GM18505 (cell line): ENCODE measurements at regions not wholly inside any gene's neighbourhood (a gene's known extent, or its start where the extent isn't known, plus 50 kb on each side); places are given as distances from the start of the nearest gene placed in this dataset.

Experiments
- ATAC-seq: cut with Tn5 transposase; IDR thresholded peaks from one replicate; pipeline ENCODE4 v1.9.1; 2021; ENCODE audit not compliant: unreplicated experiment
- POLR2A ChIP-seq: IDR thresholded peaks from 4 replicates; pipeline ENCODE4 v1.6.1; 2011; ENCODE audit warnings: borderline replicate concordance; ENCODE audit not compliant: insufficient read depth, insufficient read length; ENCODE audit errors: extremely low read depth

DNA sequence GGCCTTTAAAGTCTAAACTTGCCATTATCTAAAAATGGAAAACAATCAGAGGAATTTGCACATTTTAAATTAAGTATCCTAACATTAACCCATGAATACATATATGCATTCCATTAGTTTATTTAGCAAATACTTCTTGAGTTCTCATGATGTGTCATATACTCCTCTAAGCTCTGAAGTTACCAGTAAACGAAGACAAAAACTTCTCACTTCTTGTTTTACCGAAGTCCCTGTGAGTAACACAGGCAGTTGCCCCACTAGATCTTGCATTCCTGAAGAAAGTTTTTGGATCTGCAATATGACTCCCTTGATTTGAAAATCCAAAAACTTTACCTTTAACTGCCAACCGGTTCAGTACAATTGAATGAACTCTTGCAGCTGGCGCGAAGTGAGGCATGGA is 439.0 kb upstream of the MPDZ start:
- no peak for ATAC-seq
- no peak for TF ChIP-seq POLR2A

DNA sequence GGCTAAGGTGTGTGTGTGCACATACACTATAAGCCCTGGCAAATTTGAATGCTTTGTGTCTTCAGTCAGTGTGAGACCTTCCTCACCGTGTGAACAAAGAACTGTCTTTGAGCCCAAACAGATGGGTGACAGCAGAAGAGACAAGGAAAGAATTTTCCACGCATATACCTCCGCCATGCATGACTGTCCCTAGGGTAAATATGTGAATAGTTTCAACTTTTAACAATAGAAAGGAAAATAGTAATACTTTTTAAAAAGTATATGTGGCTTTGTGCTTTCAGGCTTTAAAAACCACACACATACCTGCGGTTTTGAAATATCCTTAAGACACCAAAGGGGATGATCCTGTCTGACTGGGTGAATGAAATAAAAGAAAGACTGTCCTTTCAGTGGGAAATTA is 438.6 kb upstream of the MPDZ start:
- no peak for ATAC-seq
- no peak for TF ChIP-seq POLR2A

DNA sequence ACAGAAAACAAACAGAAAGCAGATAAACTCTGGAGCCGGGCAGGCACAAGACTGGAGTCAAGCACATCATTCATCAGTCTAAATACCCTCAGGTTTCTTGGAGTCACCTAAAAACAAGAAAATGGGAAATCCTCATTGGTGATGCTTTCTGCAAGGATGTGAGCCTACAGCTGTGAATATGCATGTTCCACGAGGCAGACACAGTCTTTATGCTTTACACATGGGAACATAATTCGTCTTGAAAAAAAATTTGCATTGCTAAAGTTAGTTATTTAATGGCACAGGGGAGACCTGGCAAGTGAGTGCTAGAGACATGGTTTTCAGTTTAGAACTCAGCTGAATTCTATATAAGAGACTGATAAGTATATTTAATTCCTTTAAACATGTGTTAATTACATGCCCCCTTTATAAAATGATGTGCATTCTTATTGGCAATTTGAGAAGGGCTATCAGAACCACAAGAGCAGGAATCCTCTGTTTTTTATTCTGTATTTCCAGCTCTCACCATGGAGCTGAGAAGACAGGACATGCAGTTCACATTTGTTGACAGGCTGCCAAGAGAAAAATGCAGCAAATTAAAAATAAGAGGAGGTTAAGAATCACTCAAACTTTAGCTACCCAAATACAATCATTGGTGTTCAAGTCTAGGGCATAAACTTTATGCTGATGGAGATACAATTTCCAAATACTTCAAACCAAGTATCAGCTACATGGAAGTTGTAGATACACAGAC is 438.0 kb upstream of the MPDZ start:
- TF ChIP-seq POLR2A, result no peak
- ATAC-seq, result no peak

DNA sequence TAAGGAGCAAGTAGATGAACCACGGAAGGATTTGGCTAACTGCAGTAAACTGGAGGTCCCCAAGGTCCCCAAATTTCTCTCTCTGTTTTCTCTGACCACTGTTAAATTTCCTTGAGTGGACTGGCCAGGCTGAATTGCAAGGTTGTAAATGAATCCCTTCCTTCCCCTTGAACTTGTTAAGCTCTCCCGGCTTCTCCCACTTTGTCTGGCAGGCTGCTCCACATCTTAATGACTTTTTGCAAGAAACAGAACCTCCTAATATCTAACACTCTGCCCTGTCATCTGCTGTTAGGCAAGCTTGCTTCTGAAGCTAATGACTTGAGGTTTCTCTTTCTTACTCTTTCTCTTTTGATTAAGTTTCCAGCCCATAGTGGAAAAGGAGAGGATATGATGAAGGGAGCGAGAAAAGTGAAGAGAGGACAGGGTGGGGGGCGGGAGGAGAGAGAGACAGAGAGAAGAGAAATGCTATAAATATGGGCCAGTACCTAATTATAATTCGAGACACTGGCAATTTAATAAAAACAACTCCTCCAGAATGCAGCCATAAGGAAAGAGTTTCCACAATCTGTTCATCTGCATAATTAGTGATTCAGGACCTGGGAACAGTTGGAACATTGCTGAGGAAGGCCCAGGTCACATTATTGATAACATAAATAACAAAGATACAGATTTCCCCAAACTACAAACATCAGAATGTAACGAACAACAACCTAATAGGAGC is 437.3 kb upstream of the MPDZ start:
- no peak for ATAC-seq
- no peak for TF ChIP-seq POLR2A

DNA sequence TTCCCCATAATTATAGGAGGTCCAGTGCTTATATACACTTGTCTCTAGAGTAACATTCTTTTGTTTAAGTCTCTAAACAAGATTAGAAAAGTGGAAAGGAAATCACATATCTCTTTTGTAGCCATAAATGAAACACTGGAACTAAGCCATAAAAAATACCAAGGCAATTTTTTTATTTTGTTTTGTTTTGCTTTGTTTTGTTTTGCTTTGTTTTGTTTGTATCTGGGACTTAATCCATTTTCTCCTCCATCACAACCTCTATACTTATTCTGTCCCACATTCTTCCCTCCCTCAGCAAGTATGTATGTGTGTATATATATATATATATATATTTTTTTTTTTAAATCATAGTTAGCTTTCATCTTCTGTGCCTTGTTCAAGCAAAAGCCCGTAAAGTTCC is 436.6 kb upstream of the MPDZ start:
- no peak for ATAC-seq

DNA sequence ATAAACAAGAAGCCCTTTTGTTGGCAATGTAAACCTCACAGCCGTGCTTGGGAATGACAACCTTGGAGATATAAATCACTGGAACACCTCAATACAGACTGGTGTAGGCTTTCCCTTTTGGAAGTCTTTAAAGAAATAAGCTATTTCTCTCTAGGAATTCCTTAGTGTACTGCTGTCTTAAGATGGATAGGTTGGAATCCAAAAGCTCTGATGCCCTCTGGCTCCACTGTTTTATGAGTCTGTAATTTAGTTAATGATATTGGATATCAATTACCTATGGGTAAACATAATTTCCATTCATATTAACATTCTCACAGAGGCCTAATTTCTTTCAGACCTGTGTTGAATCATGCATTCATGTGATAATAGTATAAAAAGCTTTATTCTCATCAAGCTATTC is 435.9 kb upstream of the MPDZ start:
- ATAC-seq, result no peak
- TF ChIP-seq POLR2A, result no peak

More for the DNA sequence above, 436.6 kb upstream of the MPDZ start:
- no peak for TF ChIP-seq POLR2A

DNA sequence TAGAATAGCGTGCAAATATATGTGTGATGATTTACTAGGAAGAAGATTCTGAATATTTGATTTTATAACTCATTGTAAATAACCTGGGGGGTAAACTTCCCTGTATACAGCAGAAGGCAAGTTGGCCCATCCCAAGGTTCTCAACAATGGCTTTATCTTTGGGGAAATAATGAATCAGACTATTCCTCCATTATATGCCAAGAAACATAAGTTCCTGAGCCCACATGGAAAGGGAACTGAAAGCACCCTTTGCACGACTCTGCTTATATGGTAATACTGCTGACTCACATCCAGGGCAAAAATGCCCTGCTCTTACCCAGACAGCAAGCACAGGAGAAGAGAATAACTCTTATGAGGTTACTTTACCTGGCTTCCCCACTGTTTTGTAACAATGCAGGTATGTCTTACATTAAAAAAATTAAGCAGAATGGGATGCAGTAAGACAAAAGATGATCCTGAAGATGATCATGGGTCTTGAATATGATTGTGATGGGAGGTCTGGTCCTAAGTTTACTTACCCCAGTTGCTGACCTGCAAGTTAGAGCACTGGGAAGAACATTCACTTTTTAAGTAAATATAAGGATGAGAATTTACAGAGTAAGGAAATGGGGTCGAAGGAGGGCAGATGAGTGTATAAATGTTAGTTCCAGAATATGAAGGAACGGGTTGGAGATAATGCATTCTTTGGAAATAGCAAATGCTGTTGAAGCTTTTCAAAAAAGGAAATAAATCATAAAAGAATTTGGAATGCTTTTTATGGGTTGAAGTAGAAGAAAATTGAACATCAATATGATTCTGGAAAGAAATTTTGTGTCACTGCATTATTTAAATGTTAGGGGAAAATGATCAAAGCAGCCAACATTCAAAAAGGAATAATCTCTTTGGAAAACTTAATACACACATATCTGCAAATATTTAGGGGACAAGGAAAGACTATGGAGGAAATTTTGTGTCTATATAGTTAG is 428.4 kb upstream of the MPDZ start:
- TF ChIP-seq POLR2A, result no peak
- no peak for ATAC-seq

DNA sequence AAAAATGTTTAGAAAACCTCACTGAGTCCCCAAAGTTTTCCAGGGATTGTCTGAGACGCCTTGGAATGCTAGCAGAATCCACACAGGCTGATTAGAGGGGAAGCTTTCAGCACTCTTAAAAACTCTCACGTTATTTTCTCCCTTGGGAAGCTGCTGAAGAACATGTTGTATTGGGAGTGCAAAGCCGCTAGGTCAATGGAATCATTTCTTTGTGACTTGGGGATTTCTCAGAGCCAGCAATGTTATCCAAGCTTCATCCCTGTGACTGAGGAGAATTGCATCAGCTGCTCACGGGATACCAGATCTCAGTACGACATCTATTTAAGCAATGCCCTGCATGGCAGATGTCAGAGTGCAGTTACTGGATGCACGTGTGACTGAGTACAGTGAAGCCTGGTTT is 426.4 kb upstream of the MPDZ start:
- no peak for TF ChIP-seq POLR2A
- ATAC-seq, result no peak

DNA sequence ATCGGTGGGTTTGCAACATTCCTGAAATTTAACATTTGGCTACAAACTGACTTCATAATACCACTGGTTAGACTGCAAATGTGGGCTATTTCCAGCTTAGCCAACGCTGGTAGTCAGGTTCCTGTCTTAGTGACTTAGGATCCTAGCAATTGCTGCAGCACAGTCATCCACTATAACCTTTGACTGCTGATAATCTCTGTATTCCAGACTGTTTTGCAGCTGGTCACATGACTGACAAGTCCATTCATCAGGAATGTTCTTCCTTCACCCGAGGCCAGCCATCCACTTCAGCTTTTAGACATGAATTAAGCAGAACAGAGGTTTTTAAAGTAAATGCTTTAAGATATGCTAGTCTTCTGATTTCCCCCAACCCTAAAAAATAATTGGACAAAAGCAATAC is 425.9 kb upstream of the MPDZ start:
- no peak for ATAC-seq
- no peak for TF ChIP-seq POLR2A

DNA sequence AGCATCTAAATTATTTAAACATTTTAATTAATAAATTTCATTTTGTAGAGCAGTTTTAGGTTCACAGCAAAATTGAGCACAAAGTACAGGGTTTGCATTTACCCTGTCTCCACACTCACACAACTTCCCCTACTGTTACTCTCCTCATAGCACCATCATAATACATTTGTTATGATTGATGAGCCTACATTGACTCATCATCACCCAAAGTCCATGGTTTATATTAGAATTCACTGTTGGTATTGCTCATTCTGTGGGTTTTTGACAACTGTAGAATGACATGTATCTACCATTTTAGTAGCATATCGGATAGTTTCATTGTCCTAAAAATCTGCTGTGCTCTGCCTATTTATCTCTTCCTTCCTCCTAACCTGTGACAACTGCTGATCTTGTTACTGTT is 411.1 kb upstream of the MPDZ start:
- no peak for TF ChIP-seq POLR2A
- ATAC-seq, result no peak

DNA sequence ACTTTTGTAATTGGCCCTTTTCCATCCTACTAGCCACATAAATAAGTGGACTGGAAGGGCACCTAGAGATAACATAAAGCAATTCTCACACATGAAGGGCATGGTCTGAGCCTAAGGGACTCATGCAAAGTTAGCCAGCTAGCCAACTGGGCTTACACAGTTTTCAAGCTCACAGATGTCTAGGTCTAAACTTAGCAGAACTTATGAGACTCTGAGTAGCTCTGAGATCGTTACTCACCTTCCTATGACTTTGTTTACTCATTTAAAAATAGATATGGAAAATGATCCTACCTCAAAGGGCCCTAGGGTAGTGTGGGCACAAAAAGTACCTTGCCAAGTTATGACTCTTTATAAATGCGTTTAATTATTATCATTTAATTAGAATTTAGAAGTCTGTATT is 410.4 kb upstream of the MPDZ start:
- no peak for ATAC-seq
- no peak for TF ChIP-seq POLR2A

DNA sequence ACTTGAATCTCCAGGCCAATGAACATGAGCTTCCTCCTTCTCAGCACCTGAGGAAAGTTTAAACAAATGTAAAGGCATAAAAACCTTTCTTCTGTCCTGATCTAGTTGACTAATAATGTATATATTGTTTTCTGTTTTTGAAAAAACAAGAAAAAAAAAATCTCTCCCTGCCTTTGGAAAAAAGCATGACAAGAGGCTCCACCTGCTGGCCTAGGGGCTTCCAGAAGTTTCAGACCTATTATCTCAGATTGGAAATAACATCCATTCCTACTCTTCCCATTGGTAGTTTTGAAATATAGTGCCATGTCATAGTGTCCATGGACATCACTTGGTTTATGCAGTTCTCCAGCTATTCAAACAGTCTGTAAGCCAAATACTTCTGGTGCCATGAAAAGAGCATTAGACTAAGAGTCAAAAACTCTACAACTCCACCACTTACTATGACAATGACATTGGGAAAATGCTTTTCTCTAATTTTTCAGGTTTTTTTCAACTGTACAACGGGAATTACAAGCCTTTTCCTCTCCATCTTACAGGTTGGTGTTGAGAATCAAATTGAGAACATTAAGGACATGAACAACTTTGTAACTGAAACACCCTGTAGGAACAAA is 409.6 kb upstream of the MPDZ start:
- no peak for ATAC-seq
- TF ChIP-seq POLR2A, result no peak
